B cell (primary cell): ENCODE measurements at regions not wholly inside any gene's neighbourhood (a gene's known extent, or its start where the extent isn't known, plus 50 kb on each side); places are given as distances from the start of the nearest gene placed in this dataset.

Experiments
- ATAC-seq: fragments of 200-7000 bp; cut with Tn5 transposase; one replicate; pipeline ENCODE4 v1.10.0; 2021; ENCODE audit warnings: low read depth, mild to moderate bottlenecking, moderate number of reproducible peaks, moderate library complexity
- CTCF ChIA-PET: fragments of 350-600 bp; sonication (Branson Sonifier 250); formaldehyde crosslinking; loops from one replicate; lab custom pipeline; 2021; ENCODE audit warnings: antibody characterized with exemption, inconsistent platforms; lab: Charles Lee
- POLR2A ChIA-PET: fragments of 350-600 bp; sonication (Branson Sonifier 250); formaldehyde crosslinking; loops from one replicate; lab custom pipeline; 2021; ENCODE audit warnings: antibody characterized with exemption; lab: Charles Lee
- DNase-seq: peaks from one replicate; pipeline ENCODE4 v3.0.0; 2013
- H2AFZ ChIP-seq: 2 replicates; pipeline ENCODE4 v1.6.1; 2012; ENCODE audit warnings: mild to moderate bottlenecking, low read depth, low read length; ENCODE audit not compliant: insufficient read depth, poor library complexity, severe bottlenecking
- H3K27ac ChIP-seq, 2 donors: 1 replicate in 1 of 2; 2 replicates in 1 of 2; pipeline ENCODE4 v1.5.1; 2012 to 2013; ENCODE audit warnings: low read length in 2 of 2, mild to moderate bottlenecking in 2 of 2, moderate library complexity in 1 of 2
- H3K27me3 ChIP-seq, 4 experiments: fragments of 200-600 bp in 1 of 4; sonication (generic) in 1 of 4; replicated peaks in 1 of 4; 1 replicate in 2 of 4; 2 replicates in 2 of 4; pipeline versions ENCODE4 v1.6.1 to v1.7.0; 2013 to 2016; ENCODE audit warnings: low read length in 3 of 4, mild to moderate bottlenecking in 2 of 4, mixed read lengths in 1 of 4, moderate library complexity in 1 of 4; ENCODE audit not compliant: insufficient read depth in 4 of 4, control insufficient read depth in 3 of 4; ENCODE audit errors: control extremely low read depth in 1 of 4
- H3K36me3 ChIP-seq, 2 experiments: replicated peaks in 1 of 2; 1 replicate in 1 of 2; 2 replicates in 1 of 2; pipeline versions ENCODE4 v1.6.1 to v1.7.1; 2013; ENCODE audit warnings: low read length in 1 of 2; ENCODE audit not compliant: insufficient read depth in 2 of 2, control insufficient read depth in 1 of 2; ENCODE audit errors: control extremely low read depth in 1 of 2, extremely low read depth in 1 of 2
- H3K4me1 ChIP-seq, 2 donors: fragments of 200-600 bp in 1 of 2; sonication (generic) in 1 of 2; 1 replicate in 1 of 2; 2 replicates in 1 of 2; pipeline versions ENCODE4 v1.5.1 to v1.6.1; 2013 to 2017; ENCODE audit warnings: low read length in 2 of 2; ENCODE audit not compliant: control insufficient read depth in 2 of 2, insufficient read depth in 2 of 2
- H3K4me2 ChIP-seq: replicated peaks from 2 replicates; pipeline ENCODE3; 2012; ENCODE audit warnings: mild to moderate bottlenecking, low read depth, low read length; ENCODE audit not compliant: poor library complexity, severe bottlenecking
- H3K4me3 ChIP-seq, 5 experiments: fragments of 200-600 bp in 1 of 5; sonication (generic) in 1 of 5; 1 replicate in 3 of 5; 2 replicates in 2 of 5; pipeline versions ENCODE4 v1.5.1 to v1.7.0; 2011 to 2016; ENCODE audit warnings: low read length in 4 of 5, mild to moderate bottlenecking in 4 of 5, low read depth in 2 of 5, control low read depth in 1 of 5, moderate library complexity in 1 of 5; ENCODE audit not compliant: insufficient read depth in 1 of 5; ENCODE audit errors: control extremely low read depth in 1 of 5, extremely low read depth in 1 of 5
- H3K79me2 ChIP-seq: fragments of 200-600 bp; sonication (generic); one replicate; pipeline ENCODE4 v1.6.0; 2016; ENCODE audit warnings: low read length; ENCODE audit not compliant: control insufficient read depth, insufficient read depth
- H3K9ac ChIP-seq: fragments of 200-600 bp; sonication (generic); 2 replicates; pipeline ENCODE4 v1.6.1; 2017; ENCODE audit warnings: mild to moderate bottlenecking, low read length, moderate library complexity
- H3K9me3 ChIP-seq, 3 donors: one replicate each; pipeline versions ENCODE4 v1.6.1 to v1.7.1; 2013; ENCODE audit warnings: low read length in 2 of 3; ENCODE audit not compliant: control insufficient read depth in 2 of 3, insufficient read depth in 1 of 3; ENCODE audit errors: control extremely low read depth in 1 of 3
- H4K20me1 ChIP-seq: 2 replicates; pipeline ENCODE4 v1.6.0; 2012; ENCODE audit warnings: mild to moderate bottlenecking, low read length; ENCODE audit not compliant: insufficient read depth, control insufficient read depth, poor library complexity, severe bottlenecking
- H3K27ac Mint-ChIP-seq: one replicate; pipeline ENCODE4 v1.8.0; 2021; ENCODE audit warnings: mixed read lengths
- H3K27me3 Mint-ChIP-seq: one replicate; pipeline ENCODE4 v1.8.0; 2021; ENCODE audit warnings: mixed read lengths
- H3K4me1 Mint-ChIP-seq: one replicate; pipeline ENCODE4 v1.8.0; 2021; ENCODE audit warnings: mixed read lengths
- H3K4me3 Mint-ChIP-seq: one replicate; pipeline ENCODE4 v1.8.0; 2021; ENCODE audit warnings: mixed read lengths
- H3K9me3 Mint-ChIP-seq: one replicate; pipeline ENCODE4 v1.8.0; 2022; ENCODE audit warnings: mixed read lengths; ENCODE audit not compliant: insufficient read depth
- CTCF ChIP-seq: fragments of 200-600 bp; IDR thresholded peaks from one replicate; pipeline ENCODE4 v1.8.0; 2022; ENCODE audit warnings: antibody characterized with exemption, mild to moderate bottlenecking
- EZH2 ChIP-seq: IDR thresholded peaks from 2 replicates; pipeline ENCODE4 v1.6.1; 2012; ENCODE audit warnings: borderline replicate concordance, low read depth, mild to moderate bottlenecking, moderate library complexity, low read length; ENCODE audit not compliant: insufficient read depth, poor library complexity, severe bottlenecking
- WGBS: methylation state at CpG from one replicate; pipeline ENCODE4 v1.1.5; 2013; ENCODE audit warnings: missing lambda C conversion rate; ENCODE audit not compliant: insufficient coverage; 5-methylcytosine and 5-hydroxymethylcytosine counted together
- intact Hi-C: fragments of 100-400 bp; cut with micrococcal nuclease; formaldehyde crosslinking; loops from one replicate; pipeline ENCODE4 v1.10.0; 2022

GRCh38 chr20:57985278-57985677 is 243.2 kb downstream of the ANKRD60 start:
- H3K36me3 ChIP-seq: no peaks in the 10 kb centered on the region
- H3K9ac ChIP-seq: no peak overlapping the region
- H2AFZ ChIP-seq: no peak overlapping the region
- CTCF ChIA-PET: no interaction called here
- no peak for TF ChIP-seq EZH2
- TF ChIP-seq CTCF: no peak
- Mint-ChIP-seq H3K9me3 (no peaks in the 10 kb centered on the region), H3K27me3 (peaks cover 18% of the 10 kb centered on the region), H3K4me1 (no peaks in the 10 kb centered on the region), H3K27ac (no peak overlapping the region), H3K4me3 (no peak overlapping the region)
- H3K27ac ChIP-seq: no peak overlapping the region
- DNase-seq: no peak
- H4K20me1 ChIP-seq: no peaks in the 10 kb centered on the region
- intact Hi-C loops: no loop called here
- POLR2A ChIA-PET: no interaction called here
- H3K79me2 ChIP-seq: no peaks in the 10 kb centered on the region
- WGBS: 98% methylated on average over 3 of the region's 5 CpGs
- no peak overlapping the region for H3K4me2 ChIP-seq
- no peaks in the 10 kb centered on the region for H3K4me1 ChIP-seq
- H3K4me3 ChIP-seq: no peak overlapping the region
- ATAC-seq: no peak
- peaks cover 0 to 6% (median 0%) of the 10 kb centered on the region in 4 experiments for H3K27me3 ChIP-seq
- H3K9me3 ChIP-seq: no peaks in the 10 kb centered on the region

- ATAC-seq (no peak), DNase-seq (no peak)
- no peak overlapping the region for H2AFZ ChIP-seq
- no peaks in the 10 kb centered on the region for H3K79me2 ChIP-seq
- WGBS: 84% methylated on average over 9 of the region's 9 CpGs
- H3K9me3 ChIP-seq: no peaks in the 10 kb centered on the region
- no peak overlapping the region for H3K27ac ChIP-seq
- peaks cover 0 to 5% (median 0%) of the 10 kb centered on the region in 4 experiments for H3K27me3 ChIP-seq
- POLR2A ChIA-PET: no interaction called here
- no peak overlapping the region for H3K4me3 Mint-ChIP-seq
- no peak overlapping the region for H3K27ac Mint-ChIP-seq
- no peak overlapping the region for H3K4me3 ChIP-seq
- H3K9ac ChIP-seq: no peak overlapping the region
- no peaks in the 10 kb centered on the region for H3K36me3 ChIP-seq
- no peaks in the 10 kb centered on the region for H3K4me1 ChIP-seq
- no peaks in the 10 kb centered on the region for H3K9me3 Mint-ChIP-seq
- H4K20me1 ChIP-seq: no peaks in the 10 kb centered on the region
- TF ChIP-seq CTCF (no peak), EZH2 (no peak)
- intact Hi-C loops: no loop called here
- CTCF ChIA-PET: interaction anchor here (1.0 kb wide), 1 partner anchor 329 kb away, joined by 3 read pairs; no protein-coding TSS in a partner anchor
- peaks cover 15% of the 10 kb centered on the region for H3K27me3 Mint-ChIP-seq
- no peak overlapping the region for H3K4me2 ChIP-seq
- no peaks in the 10 kb centered on the region for H3K4me1 Mint-ChIP-seq
Observed at GRCh38 chr20:57983082-57983481, 245.4 kb downstream of the ANKRD60 start.
